ENCODE measurements at regions not wholly inside any gene's neighbourhood (a gene's known extent, or its start where the extent isn't known, plus 50 kb on each side); places are given as distances from the start of the nearest gene placed in this dataset.
"Not testable (repeated sequence)": the region's sequence is repeated elsewhere in the genome, so short reads cannot be mapped to it uniquely, and the experiment has no call there.

DNA sequence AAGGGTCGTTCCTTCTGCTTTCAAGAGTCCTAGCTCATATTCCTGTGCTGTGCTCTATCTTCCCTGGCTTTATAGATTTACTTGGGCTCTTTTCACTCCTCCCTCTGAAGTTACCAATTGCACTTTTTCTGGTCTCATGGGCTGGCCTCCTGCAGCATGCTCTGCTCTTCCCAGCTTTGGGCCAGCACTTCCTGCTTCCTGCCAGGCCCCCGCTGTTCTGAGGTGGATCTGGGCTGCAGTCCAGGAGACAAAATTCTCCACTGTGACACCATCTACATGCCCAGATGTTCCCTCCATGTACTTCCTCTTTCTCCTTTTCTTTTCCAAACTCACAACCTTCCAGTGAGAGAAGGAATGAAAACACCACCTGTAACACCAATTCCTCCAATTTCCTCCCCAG lies 145.2 kb upstream of the PLGLB2 start:
- H3K9me3 Mint-ChIP-seq; H3K4me3 Mint-ChIP-seq; H3K27ac Mint-ChIP-seq; H3K4me1 Mint-ChIP-seq (ENCODE audit: low read depth); H3K27me3 Mint-ChIP-seq; H3K36me3 Mint-ChIP-seq (ENCODE audit: low read depth): not testable (repeated sequence)

GRCh38 chr2:87603418-87604278 lies 144.2 kb upstream of the PLGLB2 start:
- H3K27ac Mint-ChIP-seq; H3K4me1 Mint-ChIP-seq (ENCODE audit: low read depth); H3K4me3 Mint-ChIP-seq; H3K27me3 Mint-ChIP-seq; H3K9me3 Mint-ChIP-seq; H3K36me3 Mint-ChIP-seq (ENCODE audit: low read depth): not testable (repeated sequence)

DNA sequence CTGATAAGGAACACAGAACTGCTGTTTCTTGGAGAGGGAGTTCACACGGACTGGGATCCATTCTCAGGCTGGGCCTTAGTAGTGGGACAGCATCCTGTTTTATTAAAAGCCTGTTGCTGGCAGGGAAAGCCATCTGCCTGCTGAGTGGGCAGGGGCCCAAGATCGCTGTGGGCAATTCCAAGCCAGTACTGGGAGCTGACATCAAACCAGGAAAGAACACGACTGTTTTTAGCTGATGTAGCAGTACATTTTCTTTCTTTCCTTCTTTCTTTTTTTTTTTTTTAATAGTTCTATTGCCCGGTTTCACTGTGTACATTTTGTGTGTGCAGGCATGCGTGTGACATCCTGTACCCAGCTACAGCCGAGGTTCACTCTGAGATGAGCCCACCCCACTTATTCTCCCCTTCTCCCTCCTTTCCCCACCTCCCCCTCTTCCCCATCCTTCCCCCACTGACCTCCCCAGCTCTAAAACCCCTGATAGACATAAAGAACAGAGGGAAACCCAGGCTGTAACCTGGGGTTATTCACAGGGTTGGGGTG lies 143.5 kb upstream of the PLGLB2 start:
- H3K4me1 Mint-ChIP-seq (ENCODE audit: low read depth); H3K27ac Mint-ChIP-seq; H3K9me3 Mint-ChIP-seq; H3K27me3 Mint-ChIP-seq; H3K4me3 Mint-ChIP-seq; H3K36me3 Mint-ChIP-seq (ENCODE audit: low read depth): not testable (repeated sequence)

DNA sequence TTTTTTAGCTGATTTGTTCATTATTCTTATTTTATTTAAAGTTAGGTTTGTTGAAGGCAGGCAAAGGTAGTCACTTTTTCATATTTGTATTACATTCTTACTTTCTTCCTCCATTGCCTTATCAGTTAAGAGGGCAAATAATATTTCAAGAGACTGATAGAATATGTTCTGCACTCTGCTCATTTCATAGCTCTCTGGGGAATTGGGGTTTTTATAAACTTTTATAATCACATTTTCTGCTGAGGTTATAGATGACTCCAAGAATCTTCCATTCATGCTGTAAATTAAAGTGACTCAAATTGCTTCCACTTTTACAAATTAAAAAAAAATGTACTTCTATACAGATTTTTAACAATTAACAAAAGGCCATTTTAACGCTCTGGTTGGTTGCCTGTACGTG lies 142.9 kb upstream of the PLGLB2 start:
- H3K27ac Mint-ChIP-seq; H3K4me3 Mint-ChIP-seq; H3K9me3 Mint-ChIP-seq; H3K36me3 Mint-ChIP-seq (ENCODE audit: low read depth); H3K27me3 Mint-ChIP-seq; H3K4me1 Mint-ChIP-seq (ENCODE audit: low read depth): not testable (repeated sequence)

DNA sequence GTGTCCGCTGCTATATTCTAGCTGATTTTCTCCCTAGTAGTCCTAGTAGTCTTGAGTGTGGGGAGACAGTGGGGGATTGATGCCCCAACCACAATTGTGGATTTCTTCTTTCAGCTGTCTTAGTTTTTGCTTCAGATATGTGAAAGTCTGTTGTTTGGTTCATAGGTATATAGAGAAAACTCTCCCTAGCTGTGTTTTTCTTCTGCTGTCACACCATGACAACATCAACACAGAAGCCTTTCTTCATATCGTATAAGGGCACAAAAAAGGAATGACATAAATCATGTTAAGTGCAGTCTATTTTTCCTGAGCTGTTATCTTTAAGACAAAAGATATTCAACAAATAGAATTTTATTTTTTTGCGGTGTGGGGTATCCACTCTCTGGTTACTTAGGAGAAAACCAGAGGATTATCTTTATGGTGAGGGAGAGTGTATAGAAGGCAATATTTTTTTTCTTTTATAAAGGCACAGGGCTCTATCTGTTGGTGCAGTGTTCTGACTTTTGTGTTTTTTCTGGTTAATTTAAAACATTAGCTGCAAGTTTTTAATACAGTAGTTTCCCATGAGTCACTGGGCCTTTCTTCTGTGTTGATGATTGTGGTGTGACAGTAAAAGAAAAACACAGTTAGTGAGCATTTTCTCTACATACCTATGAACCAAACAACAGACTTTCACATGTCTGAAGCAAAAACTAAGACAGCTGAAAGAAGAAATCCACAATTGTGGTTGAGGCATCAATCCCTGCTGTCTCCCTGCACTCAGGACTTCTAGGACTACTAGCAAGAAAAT lies 139.3 kb upstream of the PLGLB2 start:
- H3K27me3 Mint-ChIP-seq; H3K36me3 Mint-ChIP-seq (ENCODE audit: low read depth); H3K9me3 Mint-ChIP-seq; H3K4me1 Mint-ChIP-seq (ENCODE audit: low read depth); H3K4me3 Mint-ChIP-seq; H3K27ac Mint-ChIP-seq: not testable (repeated sequence)

DNA sequence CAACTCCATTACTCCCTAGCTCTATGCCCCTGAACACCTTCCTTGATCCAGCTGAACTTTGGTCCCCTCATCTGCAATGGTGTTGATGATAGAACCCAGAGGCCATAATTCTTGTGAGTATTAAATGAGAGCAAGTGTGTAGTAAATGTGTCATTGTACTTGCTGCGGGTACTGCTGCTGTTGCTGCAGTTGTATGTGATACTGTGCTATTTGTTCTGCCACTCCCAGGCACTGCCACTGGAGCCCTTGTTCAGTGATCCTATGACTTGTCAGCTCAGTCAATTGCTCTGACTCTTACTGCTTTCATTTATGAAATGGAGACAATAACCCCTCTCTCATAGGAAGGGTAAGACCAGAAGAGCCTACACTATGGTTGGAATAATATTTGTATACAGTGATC lies 136.9 kb upstream of the PLGLB2 start:
- H3K4me1 Mint-ChIP-seq (ENCODE audit: low read depth); H3K27ac Mint-ChIP-seq; H3K36me3 Mint-ChIP-seq (ENCODE audit: low read depth); H3K4me3 Mint-ChIP-seq; H3K9me3 Mint-ChIP-seq; H3K27me3 Mint-ChIP-seq: not testable (repeated sequence)

DNA sequence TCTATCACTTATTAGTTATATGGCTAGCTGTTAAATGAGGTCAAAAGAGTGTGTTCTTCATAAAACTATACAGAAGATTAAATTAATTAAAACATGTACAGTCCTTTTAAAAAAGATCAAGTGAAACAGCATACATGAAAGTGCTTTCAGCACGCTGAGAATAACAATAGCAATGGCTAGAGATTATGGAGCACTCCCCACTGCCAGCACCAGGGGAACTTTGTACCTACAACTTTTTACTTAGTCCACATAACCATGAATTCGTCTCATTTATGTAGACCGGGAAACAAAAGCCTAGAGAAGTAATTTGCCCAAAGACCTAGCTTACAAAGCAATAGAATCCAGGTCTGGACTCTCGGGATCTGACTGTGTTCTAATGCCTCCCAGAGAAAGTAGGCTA lies 136.5 kb upstream of the PLGLB2 start:
- H3K27me3 Mint-ChIP-seq; H3K4me1 Mint-ChIP-seq (ENCODE audit: low read depth); H3K9me3 Mint-ChIP-seq; H3K27ac Mint-ChIP-seq; H3K4me3 Mint-ChIP-seq; H3K36me3 Mint-ChIP-seq (ENCODE audit: low read depth): not testable (repeated sequence)

GRCh38 chr2:87611956-87612355 lies 135.9 kb upstream of the PLGLB2 start:
- not testable (repeated sequence) for H3K36me3 Mint-ChIP-seq (ENCODE audit: low read depth)

DNA sequence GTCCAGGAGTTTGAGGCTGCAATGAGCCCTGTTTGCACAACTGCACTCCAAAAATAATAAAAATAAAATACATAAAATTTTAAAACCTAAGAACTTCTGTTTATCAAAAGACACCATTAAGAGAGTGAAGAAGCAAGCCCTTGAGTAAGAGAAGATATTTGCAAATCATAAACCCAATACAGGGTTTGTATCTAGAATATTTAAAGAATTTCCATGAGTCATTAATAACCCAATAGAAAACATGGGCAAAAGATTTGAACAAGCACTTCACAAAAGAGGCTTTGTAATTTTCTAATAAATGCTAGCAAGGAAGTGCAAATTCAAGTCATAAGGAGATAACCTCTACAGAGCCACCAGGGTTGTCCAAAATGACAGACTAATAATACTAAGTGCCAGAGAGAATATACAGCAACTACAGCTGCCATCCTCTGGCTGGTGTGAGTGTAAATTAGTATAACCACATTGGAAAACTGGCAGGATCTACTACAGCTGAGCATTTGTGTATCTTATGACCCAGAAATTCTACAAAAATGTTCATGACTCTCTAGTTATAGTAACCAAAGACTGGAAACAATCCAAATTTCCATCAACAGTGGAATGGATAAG lies 133.0 kb upstream of the PLGLB2 start:
- H3K36me3 Mint-ChIP-seq (ENCODE audit: low read depth); H3K27me3 Mint-ChIP-seq; H3K4me3 Mint-ChIP-seq; H3K27ac Mint-ChIP-seq; H3K9me3 Mint-ChIP-seq; H3K4me1 Mint-ChIP-seq (ENCODE audit: low read depth): not testable (repeated sequence)

More at GRCh38 chr2:87611956-87612355, 135.9 kb upstream of the PLGLB2 start:
- not testable (repeated sequence) for H3K9me3 Mint-ChIP-seq; H3K27ac Mint-ChIP-seq; H3K4me3 Mint-ChIP-seq; H3K27me3 Mint-ChIP-seq; H3K4me1 Mint-ChIP-seq (ENCODE audit: low read depth)

DNA sequence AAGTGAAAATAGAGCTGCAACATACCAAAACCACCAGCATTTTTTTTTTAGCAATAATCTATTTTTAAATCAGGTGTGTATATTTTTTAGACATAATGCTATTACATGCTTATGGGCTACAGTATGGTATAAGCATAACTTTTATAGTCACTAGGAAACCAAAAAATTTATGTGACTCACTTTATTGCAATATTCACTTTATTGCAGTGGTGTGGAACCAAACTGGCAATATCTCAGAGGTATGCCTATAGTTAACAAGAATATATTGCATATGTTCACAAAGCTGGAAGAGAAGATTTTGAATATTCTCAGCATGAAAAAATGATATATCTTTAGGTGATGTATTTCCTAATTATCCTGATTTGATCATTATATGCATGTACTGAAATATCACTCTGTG lies 128.8 kb upstream of the PLGLB2 start:
- H3K4me1 Mint-ChIP-seq (ENCODE audit: low read depth); H3K36me3 Mint-ChIP-seq (ENCODE audit: low read depth); H3K4me3 Mint-ChIP-seq; H3K27me3 Mint-ChIP-seq; H3K27ac Mint-ChIP-seq; H3K9me3 Mint-ChIP-seq: not testable (repeated sequence)

DNA sequence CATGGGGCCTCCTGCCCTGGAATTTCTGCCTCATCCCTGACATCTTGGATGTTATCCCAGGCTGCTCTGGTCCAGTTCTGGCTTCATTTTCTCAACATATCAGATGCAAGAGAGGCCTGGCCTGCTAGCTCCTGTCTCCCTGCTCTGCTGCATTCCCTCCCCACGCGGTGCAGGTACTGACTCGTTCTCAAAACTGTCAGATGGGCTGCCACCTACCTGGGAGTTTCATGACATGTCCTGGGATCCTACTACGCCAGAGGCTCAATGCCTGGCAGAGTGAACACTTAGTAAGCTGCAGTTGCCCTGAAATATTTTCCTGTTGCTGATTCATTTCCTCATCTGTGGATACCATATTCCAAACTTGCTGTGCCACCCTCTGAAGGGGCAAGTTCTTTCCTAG lies 126.7 kb upstream of the PLGLB2 start:
- H3K4me1 Mint-ChIP-seq (ENCODE audit: low read depth); H3K27ac Mint-ChIP-seq; H3K27me3 Mint-ChIP-seq; H3K9me3 Mint-ChIP-seq; H3K36me3 Mint-ChIP-seq (ENCODE audit: low read depth); H3K4me3 Mint-ChIP-seq: not testable (repeated sequence)

DNA sequence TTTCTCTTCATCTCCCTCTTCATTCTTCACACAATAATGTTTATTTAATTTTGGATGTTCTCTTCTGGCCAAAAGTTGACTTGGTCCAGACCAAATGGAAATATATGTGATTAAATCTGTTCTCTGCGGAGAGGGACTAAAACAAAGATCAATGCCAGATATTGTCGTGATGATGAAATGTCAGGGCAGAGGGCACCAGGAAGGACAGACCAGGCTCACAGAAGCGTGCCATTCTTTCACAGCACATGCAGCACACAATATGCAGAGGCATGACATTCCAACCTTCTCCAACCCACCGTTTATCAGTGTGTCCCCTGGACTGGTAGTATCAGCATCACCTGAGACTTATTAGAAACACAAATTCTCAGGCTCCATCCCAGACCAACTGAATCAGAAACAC lies 125.2 kb upstream of the PLGLB2 start:
- not testable (repeated sequence) for H3K27me3 Mint-ChIP-seq; H3K9me3 Mint-ChIP-seq; H3K36me3 Mint-ChIP-seq (ENCODE audit: low read depth); H3K27ac Mint-ChIP-seq; H3K4me3 Mint-ChIP-seq; H3K4me1 Mint-ChIP-seq (ENCODE audit: low read depth)

DNA sequence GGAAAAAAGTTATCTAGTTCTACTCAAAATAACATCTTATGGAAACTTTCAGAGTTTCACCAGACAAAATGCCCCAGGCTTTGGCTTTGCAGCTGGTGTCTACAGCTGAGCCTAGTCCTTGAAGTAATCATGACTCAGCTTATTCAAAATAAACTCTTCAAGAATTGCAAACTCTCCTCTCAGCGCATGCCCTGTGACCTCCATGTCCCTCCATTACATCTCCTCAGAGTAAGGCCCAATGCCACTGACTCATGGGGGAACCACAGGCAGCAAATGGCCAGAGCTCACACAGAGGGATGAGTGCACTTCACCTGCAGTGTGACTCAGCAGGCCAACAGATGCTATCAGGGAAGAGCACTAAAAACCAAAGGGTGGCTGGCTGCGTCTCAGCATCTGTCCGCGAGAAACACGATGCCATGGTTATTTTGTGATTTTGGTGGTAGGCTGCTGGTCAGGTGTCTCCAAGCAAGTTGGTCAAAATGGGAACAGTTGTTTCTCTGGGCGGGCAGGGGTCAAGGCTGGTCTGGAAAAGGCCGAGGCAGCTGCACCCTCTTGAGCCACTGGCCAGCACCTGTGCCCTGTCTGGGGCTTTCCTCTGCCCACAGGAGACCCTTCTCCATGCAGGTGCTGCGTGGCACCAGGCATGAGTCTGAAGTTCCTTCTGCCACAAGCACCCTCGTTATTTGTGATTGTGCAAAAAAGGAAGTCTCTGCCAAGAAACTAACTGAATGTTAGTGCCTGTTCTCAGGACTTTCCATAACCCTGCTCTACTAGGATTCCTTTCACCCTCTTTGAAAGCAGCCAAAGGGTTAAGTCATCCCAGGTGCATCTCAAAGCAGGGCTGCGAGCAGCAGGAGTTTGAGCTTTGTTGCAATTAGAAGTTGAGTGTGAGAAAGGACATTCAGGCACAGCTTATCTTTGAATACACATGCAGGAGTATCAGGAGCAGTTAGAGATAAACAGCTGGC lies 118.1 kb upstream of the PLGLB2 start:
- H3K36me3 Mint-ChIP-seq (ENCODE audit: low read depth); H3K4me3 Mint-ChIP-seq; H3K27me3 Mint-ChIP-seq; H3K9me3 Mint-ChIP-seq; H3K27ac Mint-ChIP-seq: not testable (repeated sequence)
- peaks cover 32% of the 10 kb centered on the region for H3K4me1 Mint-ChIP-seq (ENCODE audit: low read depth)

DNA sequence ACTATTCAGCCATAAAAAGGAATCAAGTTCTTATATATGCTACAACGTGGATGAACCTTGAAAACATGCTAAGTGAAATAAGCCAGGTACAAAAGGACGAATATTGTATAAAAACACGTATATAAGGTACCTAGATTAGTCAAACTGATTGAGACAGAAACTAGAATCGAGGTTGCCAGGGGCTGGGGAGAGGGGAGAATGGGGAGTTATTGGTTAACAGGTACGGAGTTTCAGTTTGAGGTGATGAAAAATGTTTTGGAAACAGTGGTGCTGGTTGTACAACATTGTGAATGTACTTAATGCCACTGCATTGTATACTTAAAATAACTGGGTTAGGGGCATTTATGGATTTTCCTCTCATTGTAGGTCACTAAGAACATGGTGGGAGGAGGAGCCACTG lies 117.0 kb upstream of the PLGLB2 start:
- peaks cover 37% of the 10 kb centered on the region for H3K4me1 Mint-ChIP-seq (ENCODE audit: low read depth)
- not testable (repeated sequence) for H3K27me3 Mint-ChIP-seq; H3K4me3 Mint-ChIP-seq; H3K36me3 Mint-ChIP-seq (ENCODE audit: low read depth); H3K27ac Mint-ChIP-seq; H3K9me3 Mint-ChIP-seq

GRCh38 chr2:87631402-87631801 lies 116.5 kb upstream of the PLGLB2 start:
- not testable (repeated sequence) for H3K27me3 Mint-ChIP-seq; H3K36me3 Mint-ChIP-seq (ENCODE audit: low read depth); H3K9me3 Mint-ChIP-seq
- Mint-ChIP-seq H3K27ac (peak overlapping the region; percentile 97), H3K4me3 (peak overlapping the region; percentile 62), H3K4me1 (ENCODE audit: low read depth) (peaks cover 37% of the 10 kb centered on the region)
